GM23338 (cell line): ENCODE measurements at regions not wholly inside any gene's neighbourhood (a gene's known extent, or its start where the extent isn't known, plus 50 kb on each side); places are given as distances from the start of the nearest gene placed in this dataset. TPM values are rescaled to one million over a fixed set of nuclear protein-coding genes. Genes with fewer than 3 reads are reported as not detected.

Experiments used
- small RNA-seq: library from RNA; depleted of rRNA; stranded (forward); fragments of <200 nt; gene quantifications from one replicate; pipeline ENCODE3, GENCODE V24; 2014; ENCODE audit warnings: low replicate concordance

Small RNA genes in the stretch of these regions (small RNA-seq; reads per million reads assigned to genes)
- not detected for gene AC119751.2
- gene AC119751.6 = not detected
- gene AC119751.7 = not detected
- gene AC119751.8 = not detected
